ENCODE measurements at regions not wholly inside any gene's neighbourhood (a gene's known extent, or its start where the extent isn't known, plus 50 kb on each side); places are given as distances from the start of the nearest gene placed in this dataset.

- Histone ChIP-seq H4K20me1 (ENCODE audit: insufficient read depth) (no peaks in the 10 kb centered on the region), H3K4me1 (ENCODE audit: low read depth, poor library complexity, severe bottlenecking) (no peaks in the 10 kb centered on the region), H3K27me3 (ENCODE audit: insufficient read depth, low read depth) (no peaks in the 10 kb centered on the region), H2AFZ (ENCODE audit: low read depth) (no peak overlapping the region), H3K4me2 (no peak overlapping the region), H3K27ac (no peak overlapping the region), H3K9ac (no peak overlapping the region), H3K36me3 (ENCODE audit: insufficient read depth) (no peaks in the 10 kb centered on the region), H3K4me3 (IDR thresholded peaks at IDR 0.05; ENCODE audit: insufficient read depth, low read depth, low read length) (no peak overlapping the region), H3K79me2 (ENCODE audit: insufficient read depth, low read depth) (no peaks in the 10 kb centered on the region)
- no peak for TF ChIP-seq CTCF (conservative IDR thresholded peaks at IDR 0.05; ENCODE audit: low read depth, low read length)
These were observed 90.9 kb downstream of the LYPLAL1 start for GRCh38 chr1:219264561-219264960.

All from KMS-11 (cell line).